Erythroblast (primary cell): ENCODE measurements at regions not wholly inside any gene's neighbourhood (a gene's known extent, or its start where the extent isn't known, plus 50 kb on each side); places are given as distances from the start of the nearest gene placed in this dataset.

Source experiments
- GATA1 ChIP-seq: IDR thresholded peaks from 2 replicates; pipeline ENCODE4 v1.6.1; 2011; ENCODE audit warnings: low read depth, mild to moderate bottlenecking, control low read depth, low read length, moderate library complexity
- POLR2A ChIP-seq: IDR thresholded peaks from 2 replicates; pipeline ENCODE4 v1.6.1; 2011; ENCODE audit warnings: mild to moderate bottlenecking, low read length

- TF ChIP-seq POLR2A (no peak), GATA1 (no peak)
Measured at GRCh38 chr2:18975506-18976167, 382.8 kb downstream of the OSR1 start.
